ENCODE measurements at regions not wholly inside any gene's neighbourhood (a gene's known extent, or its start where the extent isn't known, plus 50 kb on each side); places are given as distances from the start of the nearest gene placed in this dataset.

- intact Hi-C loops (cut with DNase I), result no loop called here
- DNase-seq (ENCODE audit: extremely low spot score), result no peak
- Histone ChIP-seq H3K27me3 (no peaks in the 10 kb centered on the region), H3K9me3 (no peaks in the 10 kb centered on the region), H3K4me1 (no peaks in the 10 kb centered on the region), H3K36me3 (no peaks in the 10 kb centered on the region), H3K27ac (replicated peaks in 1 of 4) (no peak overlapping the region), H3K4me3 (no peak overlapping the region)
- TF ChIP-seq EP300 (IDR thresholded peaks at IDR 0.05) (no peak), POLR2A (IDR thresholded peaks at IDR 0.05; ENCODE audit: low read depth) (no peak), CTCF (IDR thresholded peaks at IDR 0.05) (no peak), POLR2AphosphoS5 (IDR thresholded peaks at IDR 0.05) (no peak)
- WGBS, result 81% methylated on average over 1 of the region's 1 CpG
Observed at GRCh38 chr5:72055636-72056035, 51.6 kb upstream of the MAP1B start.

Data from esophagus muscularis mucosa (tissue), 4 donors.